T-helper 17 cell (primary cell): ENCODE measurements at regions not wholly inside any gene's neighbourhood (a gene's known extent, or its start where the extent isn't known, plus 50 kb on each side); places are given as distances from the start of the nearest gene placed in this dataset.
"Not testable (repeated sequence)": the region's sequence is repeated elsewhere in the genome, so short reads cannot be mapped to it uniquely, and the experiment has no call there.

ENCODE experiments used
- ATAC-seq: fragments of 150-1000 bp; cut with Tn5 transposase; 2 replicates; pipeline ENCODE4 v1.10.0; 2021; ENCODE audit warnings: mild to moderate bottlenecking, moderate library complexity
- DNase-seq, 3 donors: peaks; one replicate each; pipeline versions ENCODE4 v3.0.0 to v3.0.0-alpha.2; 2020 to 2021
- H3K9me3 ChIP-seq: one replicate; pipeline ENCODE4 v1.7.0; 2013; ENCODE audit warnings: low read length, mild to moderate bottlenecking; ENCODE audit not compliant: control insufficient read depth, poor library complexity, severe bottlenecking
- H3K27ac Mint-ChIP-seq: one replicate; pipeline ENCODE4 v1.8.0; 2022; ENCODE audit warnings: mild to moderate bottlenecking, moderate library complexity, mixed read lengths
- H3K27me3 Mint-ChIP-seq: one replicate; pipeline ENCODE4 v1.8.0; 2022; ENCODE audit warnings: mixed read lengths
- H3K36me3 Mint-ChIP-seq: one replicate; pipeline ENCODE4 v1.8.0; 2022; ENCODE audit warnings: low read depth, mixed read lengths
- H3K4me1 Mint-ChIP-seq: one replicate; pipeline ENCODE4 v1.8.0; 2022; ENCODE audit warnings: mild to moderate bottlenecking, mixed read lengths
- H3K4me3 Mint-ChIP-seq: one replicate; pipeline ENCODE4 v1.8.0; 2022; ENCODE audit warnings: mild to moderate bottlenecking, moderate library complexity, mixed read lengths

- ATAC-seq: no peak
- H3K27ac Mint-ChIP-seq: no peak overlapping the region
- no peaks in the 10 kb centered on the region for H3K4me1 Mint-ChIP-seq
- no peaks in the 10 kb centered on the region for H3K27me3 Mint-ChIP-seq
- H3K4me3 Mint-ChIP-seq: no peak overlapping the region
- H3K36me3 Mint-ChIP-seq: no peaks in the 10 kb centered on the region
- H3K9me3 ChIP-seq: no peaks in the 10 kb centered on the region
- DNase-seq: no peak
Observed at GRCh38 chr15:36008719-36009118, 462.8 kb upstream of the DPH6 start.

GRCh38 chr15:36024031-36024688 is 478.2 kb upstream of the DPH6 start:
- DNase-seq: no peak
- Mint-ChIP-seq H3K27me3 (no peaks in the 10 kb centered on the region), H3K4me1 (no peaks in the 10 kb centered on the region)

GRCh38 chr15:36026627-36027283 is 480.8 kb upstream of the DPH6 start:
- ATAC-seq (no peak), DNase-seq (no peak)
- peaks cover 3% of the 10 kb centered on the region for H3K27me3 Mint-ChIP-seq
- no peaks in the 10 kb centered on the region for H3K36me3 Mint-ChIP-seq
- H3K4me1 Mint-ChIP-seq: no peaks in the 10 kb centered on the region
- no peaks in the 10 kb centered on the region for H3K9me3 ChIP-seq
- H3K27ac Mint-ChIP-seq: no peak overlapping the region
- no peak overlapping the region for H3K4me3 Mint-ChIP-seq

More at GRCh38 chr15:36024031-36024688, 478.2 kb upstream of the DPH6 start:
- no peaks in the 10 kb centered on the region for H3K36me3 Mint-ChIP-seq
- no peak overlapping the region for H3K4me3 Mint-ChIP-seq
- no peak overlapping the region for H3K27ac Mint-ChIP-seq
- H3K9me3 ChIP-seq: no peaks in the 10 kb centered on the region
- no peak for ATAC-seq

GRCh38 chr15:36029606-36030210 is 483.7 kb upstream of the DPH6 start:
- Mint-ChIP-seq H3K27ac (no peak overlapping the region), H3K27me3 (peaks cover 6% of the 10 kb centered on the region), H3K4me1 (no peaks in the 10 kb centered on the region), H3K36me3 (no peaks in the 10 kb centered on the region), H3K4me3 (no peak overlapping the region)
- no peaks in the 10 kb centered on the region for H3K9me3 ChIP-seq
- ATAC-seq (no peak), DNase-seq (no peak)

- H3K36me3 Mint-ChIP-seq: no peaks in the 10 kb centered on the region
- H3K4me1 Mint-ChIP-seq: no peaks in the 10 kb centered on the region
- DNase-seq (no peak), ATAC-seq (no peak)
- H3K27me3 Mint-ChIP-seq: no peaks in the 10 kb centered on the region
- no peak overlapping the region for H3K27ac Mint-ChIP-seq
- no peaks in the 10 kb centered on the region for H3K9me3 ChIP-seq
- H3K4me3 Mint-ChIP-seq: no peak overlapping the region
Observed at GRCh38 chr15:36039996-36040572, 494.1 kb upstream of the DPH6 start.

GRCh38 chr15:36047018-36047716 is 501.2 kb upstream of the DPH6 start:
- DNase-seq, H3K4me1 Mint-ChIP-seq, H3K36me3 Mint-ChIP-seq, H3K9me3 ChIP-seq, H3K27me3 Mint-ChIP-seq, H3K4me3 Mint-ChIP-seq, H3K27ac Mint-ChIP-seq, ATAC-seq: not testable (repeated sequence)

GRCh38 chr15:36050899-36051298 is 504.9 kb upstream of the DPH6 start:
- ATAC-seq (no peak), DNase-seq (no peak)
- Mint-ChIP-seq H3K27me3 (no peaks in the 10 kb centered on the region), H3K4me1 (no peaks in the 10 kb centered on the region), H3K4me3 (no peak overlapping the region), H3K36me3 (no peaks in the 10 kb centered on the region), H3K27ac (no peak overlapping the region)
- H3K9me3 ChIP-seq: no peaks in the 10 kb centered on the region

GRCh38 chr15:36052641-36053040 is 506.7 kb upstream of the DPH6 start:
- not testable (repeated sequence) for DNase-seq, H3K36me3 Mint-ChIP-seq, H3K27ac Mint-ChIP-seq, H3K27me3 Mint-ChIP-seq, H3K9me3 ChIP-seq, H3K4me1 Mint-ChIP-seq, ATAC-seq, H3K4me3 Mint-ChIP-seq

GRCh38 chr15:36053746-36054145 is 507.8 kb upstream of the DPH6 start:
- H3K27ac Mint-ChIP-seq: no peak overlapping the region
- H3K4me1 Mint-ChIP-seq: no peaks in the 10 kb centered on the region
- H3K4me3 Mint-ChIP-seq: no peak overlapping the region
- no peaks in the 10 kb centered on the region for H3K36me3 Mint-ChIP-seq
- no peak for DNase-seq
- H3K27me3 Mint-ChIP-seq: no peaks in the 10 kb centered on the region
- no peak for ATAC-seq
- H3K9me3 ChIP-seq: no peaks in the 10 kb centered on the region

- DNase-seq (no peak), ATAC-seq (no peak)
- H3K4me3 Mint-ChIP-seq: no peak overlapping the region
- H3K27me3 Mint-ChIP-seq: no peaks in the 10 kb centered on the region
- no peaks in the 10 kb centered on the region for H3K36me3 Mint-ChIP-seq
- no peaks in the 10 kb centered on the region for H3K4me1 Mint-ChIP-seq
- H3K9me3 ChIP-seq: no peaks in the 10 kb centered on the region
- H3K27ac Mint-ChIP-seq: no peak overlapping the region
Observed at GRCh38 chr15:36059596-36059995, 513.6 kb upstream of the DPH6 start.

GRCh38 chr15:36062357-36062756 is 516.4 kb upstream of the DPH6 start:
- Mint-ChIP-seq H3K4me3 (no peak overlapping the region), H3K27me3 (no peaks in the 10 kb centered on the region)
- no peak for ATAC-seq

GRCh38 chr15:36066757-36067156 is 512.7 kb upstream of the CDIN1 start:
- Mint-ChIP-seq H3K27me3 (no peaks in the 10 kb centered on the region), H3K36me3 (no peaks in the 10 kb centered on the region), H3K4me1 (no peaks in the 10 kb centered on the region), H3K27ac (no peak overlapping the region), H3K4me3 (no peak overlapping the region)
- ATAC-seq (no peak), DNase-seq (no peak)
- no peaks in the 10 kb centered on the region for H3K9me3 ChIP-seq

More at GRCh38 chr15:36062357-36062756, 516.4 kb upstream of the DPH6 start:
- no peak for DNase-seq
- H3K9me3 ChIP-seq: no peaks in the 10 kb centered on the region
- H3K4me1 Mint-ChIP-seq: no peaks in the 10 kb centered on the region
- no peak overlapping the region for H3K27ac Mint-ChIP-seq
- H3K36me3 Mint-ChIP-seq: no peaks in the 10 kb centered on the region
